Osteocyte (in vitro differentiated cells): ENCODE measurements at regions not wholly inside any gene's neighbourhood (a gene's known extent, or its start where the extent isn't known, plus 50 kb on each side); places are given as distances from the start of the nearest gene placed in this dataset.
"Not testable (repeated sequence)": the region's sequence is repeated elsewhere in the genome, so short reads cannot be mapped to it uniquely, and the experiment has no call there.

Experiments used
- DNase-seq: peaks from one replicate; pipeline ENCODE4 v3.0.0; 2021; ENCODE audit warnings: mixed read lengths; ENCODE audit not compliant: unreplicated experiment; ENCODE audit errors: extremely low spot score
- H3K27ac Mint-ChIP-seq: one replicate; pipeline ENCODE4 v1.8.0; 2021; ENCODE audit warnings: mild to moderate bottlenecking, mixed read lengths; ENCODE audit not compliant: unreplicated experiment
- H3K27me3 Mint-ChIP-seq: one replicate; pipeline ENCODE4 v1.8.0; 2021; ENCODE audit warnings: mixed read lengths; ENCODE audit not compliant: unreplicated experiment
- H3K36me3 Mint-ChIP-seq: one replicate; pipeline ENCODE4 v1.8.0; 2021; ENCODE audit warnings: mixed read lengths; ENCODE audit not compliant: unreplicated experiment
- H3K4me1 Mint-ChIP-seq: one replicate; pipeline ENCODE4 v1.8.0; 2021; ENCODE audit warnings: mixed read lengths; ENCODE audit not compliant: unreplicated experiment
- H3K4me3 Mint-ChIP-seq: one replicate; pipeline ENCODE4 v1.8.0; 2021; ENCODE audit warnings: mild to moderate bottlenecking, moderate library complexity, mixed read lengths; ENCODE audit not compliant: unreplicated experiment
- H3K9me3 Mint-ChIP-seq: one replicate; pipeline ENCODE4 v1.8.0; 2021; ENCODE audit warnings: mixed read lengths; ENCODE audit not compliant: unreplicated experiment
- TF ChIP-seq, protein P1 (sequence below): fragments of 200-600 bp; sonication (generic); IDR thresholded peaks from 2 replicates; pipeline ENCODE4 v1.5.0; 2021; ENCODE audit warnings: antibody characterized with exemption, mild to moderate bottlenecking, moderate library complexity

DNA sequence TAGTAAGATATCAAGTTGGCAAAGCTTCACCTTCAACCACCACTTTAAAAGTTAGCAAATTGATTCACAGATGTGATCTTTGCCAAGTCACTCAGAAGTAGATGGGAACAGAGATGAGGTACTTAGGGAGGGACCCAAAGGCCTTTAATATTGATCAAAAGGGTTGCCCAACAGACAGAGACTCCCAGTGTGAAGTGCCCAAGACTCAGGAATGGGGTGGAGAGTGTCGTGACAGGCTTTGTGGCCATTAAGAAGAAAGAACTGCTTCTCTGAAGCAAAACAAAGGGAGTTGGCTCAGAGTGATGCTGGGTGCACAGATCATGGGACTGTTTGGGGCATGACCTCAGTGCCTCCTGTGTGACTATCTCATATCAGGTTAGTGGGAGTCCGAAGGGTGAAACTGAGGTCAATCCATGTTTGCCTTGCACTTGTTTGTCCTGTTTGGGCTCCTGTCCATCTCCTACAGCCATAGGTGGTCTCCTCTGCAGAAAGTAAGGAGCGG, 132.3 kb downstream of the APIP start:
- Mint-ChIP-seq H3K27ac (no peak overlapping the region), H3K4me1 (peaks cover 8% of the 10 kb centered on the region), H3K27me3 (no peaks in the 10 kb centered on the region), H3K36me3 (peaks cover 24% of the 10 kb centered on the region), H3K9me3 (peaks cover 19% of the 10 kb centered on the region), H3K4me3 (no peak overlapping the region)
- DNase-seq = no peak
- TF ChIP-seq, protein P1, sequence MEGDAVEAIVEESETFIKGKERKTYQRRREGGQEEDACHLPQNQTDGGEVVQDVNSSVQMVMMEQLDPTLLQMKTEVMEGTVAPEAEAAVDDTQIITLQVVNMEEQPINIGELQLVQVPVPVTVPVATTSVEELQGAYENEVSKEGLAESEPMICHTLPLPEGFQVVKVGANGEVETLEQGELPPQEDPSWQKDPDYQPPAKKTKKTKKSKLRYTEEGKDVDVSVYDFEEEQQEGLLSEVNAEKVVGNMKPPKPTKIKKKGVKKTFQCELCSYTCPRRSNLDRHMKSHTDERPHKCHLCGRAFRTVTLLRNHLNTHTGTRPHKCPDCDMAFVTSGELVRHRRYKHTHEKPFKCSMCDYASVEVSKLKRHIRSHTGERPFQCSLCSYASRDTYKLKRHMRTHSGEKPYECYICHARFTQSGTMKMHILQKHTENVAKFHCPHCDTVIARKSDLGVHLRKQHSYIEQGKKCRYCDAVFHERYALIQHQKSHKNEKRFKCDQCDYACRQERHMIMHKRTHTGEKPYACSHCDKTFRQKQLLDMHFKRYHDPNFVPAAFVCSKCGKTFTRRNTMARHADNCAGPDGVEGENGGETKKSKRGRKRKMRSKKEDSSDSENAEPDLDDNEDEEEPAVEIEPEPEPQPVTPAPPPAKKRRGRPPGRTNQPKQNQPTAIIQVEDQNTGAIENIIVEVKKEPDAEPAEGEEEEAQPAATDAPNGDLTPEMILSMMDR = no peak

DNA sequence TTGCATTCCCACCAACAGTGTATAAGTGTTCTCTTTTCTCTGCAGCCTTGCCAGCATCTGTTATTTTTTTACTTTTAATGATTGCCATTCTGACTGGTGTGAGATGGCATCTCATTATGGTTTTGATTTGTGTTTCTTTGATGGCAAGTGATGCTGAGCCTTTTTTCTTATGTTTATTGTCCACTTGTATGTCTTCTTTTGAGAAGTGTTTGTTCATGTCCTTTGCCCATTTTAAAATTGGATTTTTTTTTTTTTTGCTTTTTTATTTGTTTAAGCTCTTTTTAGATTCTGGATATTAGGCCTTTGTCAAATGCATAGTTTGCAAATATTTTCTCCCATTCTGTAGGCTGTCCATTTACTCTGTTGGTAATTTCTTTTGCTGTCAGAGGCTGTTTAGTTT, 134.4 kb downstream of the APIP start:
- H3K27ac Mint-ChIP-seq, H3K27me3 Mint-ChIP-seq, DNase-seq, H3K4me3 Mint-ChIP-seq, H3K4me1 Mint-ChIP-seq: not testable (repeated sequence)
- Mint-ChIP-seq H3K9me3 (peaks cover 26% of the 10 kb centered on the region), H3K36me3 (peaks cover 31% of the 10 kb centered on the region)

DNA sequence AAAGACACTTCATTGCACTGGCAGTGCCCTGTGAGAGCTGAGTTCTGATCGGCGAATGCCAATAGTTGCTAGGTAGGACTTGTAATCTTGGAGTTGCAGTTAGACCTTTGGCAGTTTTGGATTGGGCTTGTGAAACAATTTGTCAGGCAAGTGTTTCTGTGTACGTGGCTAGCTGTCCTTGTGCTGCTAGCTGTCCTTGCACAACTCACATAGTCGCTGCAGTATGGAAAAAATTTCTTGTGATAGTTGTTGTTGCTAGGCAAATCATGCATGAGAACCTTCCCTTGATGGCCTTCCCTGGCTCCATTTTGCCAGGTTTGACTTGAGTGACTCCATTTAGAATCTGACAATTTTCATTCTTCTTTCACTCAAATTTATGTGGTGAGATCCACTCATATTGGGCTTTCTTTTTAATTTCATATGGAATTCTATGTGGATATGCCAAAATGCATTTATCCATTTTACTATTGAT, 140.7 kb downstream of the APIP start:
- Mint-ChIP-seq H3K4me1 (no peaks in the 10 kb centered on the region), H3K4me3 (no peak overlapping the region), H3K27me3 (no peaks in the 10 kb centered on the region), H3K36me3 (peaks cover 33% of the 10 kb centered on the region), H3K27ac (no peak overlapping the region), H3K9me3 (peaks cover 26% of the 10 kb centered on the region)
- DNase-seq = no peak
- TF ChIP-seq, protein P1 = no peak

DNA sequence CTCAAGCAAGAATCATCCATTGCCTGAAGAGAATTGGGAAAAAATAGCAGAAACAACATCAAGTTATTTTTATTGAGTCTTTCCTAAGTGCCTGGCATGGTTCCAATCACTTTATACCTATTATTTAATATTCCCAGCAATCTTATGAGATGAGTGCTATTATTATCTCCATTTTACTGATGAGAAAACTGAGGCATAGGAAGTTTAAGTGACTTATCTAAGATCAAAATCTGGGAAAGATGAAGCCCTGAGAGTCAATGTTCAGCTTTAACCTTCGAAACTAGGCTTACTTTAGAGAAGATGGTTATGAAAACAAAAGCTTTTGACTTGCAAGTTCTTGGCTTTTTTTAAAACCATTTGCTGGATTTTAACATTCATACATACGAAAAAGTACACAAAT, 141.6 kb downstream of the APIP start:
- no peak for DNase-seq
- Mint-ChIP-seq H3K27me3 (no peaks in the 10 kb centered on the region), H3K27ac (no peak overlapping the region), H3K4me3 (no peak overlapping the region), H3K4me1 (no peaks in the 10 kb centered on the region), H3K9me3 (peaks cover 17% of the 10 kb centered on the region), H3K36me3 (peaks cover 28% of the 10 kb centered on the region)
- TF ChIP-seq, protein P1 = no peak

DNA sequence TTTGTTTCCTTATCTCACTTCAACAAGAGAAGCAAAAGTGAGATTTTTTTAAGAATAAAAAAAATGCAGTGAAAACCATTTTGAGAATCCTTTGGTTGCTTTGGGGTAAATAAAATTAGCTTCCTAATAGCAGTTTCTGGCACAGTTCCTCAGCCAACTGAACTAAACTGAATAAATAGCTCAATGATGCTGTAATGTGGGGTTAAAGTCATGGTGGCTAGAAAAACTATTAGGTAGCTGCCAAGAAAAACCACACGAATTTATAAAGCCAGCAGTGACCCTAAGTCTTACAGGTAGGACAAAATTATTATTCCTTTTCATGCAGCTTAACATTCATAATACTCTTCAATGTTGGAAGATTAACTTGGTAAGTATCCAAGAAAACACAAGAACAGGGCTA, 142.4 kb downstream of the APIP start:
- no peaks in the 10 kb centered on the region for H3K27me3 Mint-ChIP-seq

More for the DNA sequence above, 142.4 kb downstream of the APIP start:
- no peak overlapping the region for H3K4me3 Mint-ChIP-seq
- DNase-seq = no peak
- H3K4me1 Mint-ChIP-seq = no peaks in the 10 kb centered on the region
- H3K27ac Mint-ChIP-seq = no peak overlapping the region
- H3K36me3 Mint-ChIP-seq = peaks cover 20% of the 10 kb centered on the region
- H3K9me3 Mint-ChIP-seq = peaks cover 12% of the 10 kb centered on the region
- TF ChIP-seq, protein P1 = no peak
